ENCODE measurements at regions not wholly inside any gene's neighbourhood (a gene's known extent, or its start where the extent isn't known, plus 50 kb on each side); places are given as distances from the start of the nearest gene placed in this dataset.

- CTCF ChIA-PET, result interaction anchor here (1.2 to 1.5 kb wide), 3 partner anchors 8 to 267 kb away, joined by 3 to 6 read pairs (median 3); no protein-coding TSS in a partner anchor
- peak overlapping the region; percentile 51; the same call in 1 of the 2 replicates for H3K27ac Mint-ChIP-seq
Measured at GRCh38 chr15:39438799-39439592, 141.9 kb upstream of the THBS1 start.

DNA sequence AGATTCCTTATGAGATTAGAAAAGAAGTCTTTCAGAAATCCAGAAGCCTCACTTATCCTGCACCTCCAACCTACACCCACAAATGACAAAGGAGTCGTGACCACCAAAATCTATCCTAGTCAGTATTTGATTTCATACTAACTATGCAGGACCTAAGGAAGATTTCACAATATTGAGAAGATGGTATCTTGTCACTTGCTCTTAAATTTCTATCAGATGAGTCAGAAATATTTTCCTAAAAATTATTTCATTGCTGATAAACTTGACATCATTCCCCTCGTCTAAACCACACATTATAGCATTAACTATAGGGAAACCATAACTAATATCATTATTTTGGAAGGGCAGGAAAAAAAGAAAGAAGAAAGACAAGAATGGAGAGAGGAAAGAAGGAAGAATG, 138.0 kb upstream of the THBS1 start:
- CTCF ChIA-PET, result no interaction called here
- no peak overlapping the region for H3K27ac Mint-ChIP-seq

More at GRCh38 chr15:39438799-39439592, 141.9 kb upstream of the THBS1 start:
- DNase-seq (ENCODE audit: low spot score) (no peak), ATAC-seq (peak; percentile 52)
- peaks cover 8% of the 10 kb centered on the region for H3K9me3 Mint-ChIP-seq
- TF ChIP-seq GTF2I (CRISPR knock-in tag; conservative IDR thresholded peaks at IDR 0.05) (no peak), PRDM15 (CRISPR knock-in tag; IDR thresholded peaks at IDR 0.05) (peak; percentile 32; the same call in 1 of the 2 replicates)
- TF ChIP-seq, protein P1, sequence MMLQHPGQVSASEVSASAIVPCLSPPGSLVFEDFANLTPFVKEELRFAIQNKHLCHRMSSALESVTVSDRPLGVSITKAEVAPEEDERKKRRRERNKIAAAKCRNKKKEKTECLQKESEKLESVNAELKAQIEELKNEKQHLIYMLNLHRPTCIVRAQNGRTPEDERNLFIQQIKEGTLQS (CRISPR knock-in tag; conservative IDR thresholded peaks at IDR 0.05), result no peak
- no peaks in the 10 kb centered on the region for H3K36me3 Mint-ChIP-seq
- POLR2A ChIA-PET, result interaction anchor here (1.3 kb wide), 1 partner anchor 141 kb away, joined by 5 read pairs; no protein-coding TSS in a partner anchor
- no peaks in the 10 kb centered on the region for H3K27me3 Mint-ChIP-seq (ENCODE audit: low read depth)
- H3K4me3 Mint-ChIP-seq, result no peak overlapping the region
- H3K4me1 Mint-ChIP-seq, result peaks cover 34% of the 10 kb centered on the region

More for the DNA sequence above, 138.0 kb upstream of the THBS1 start:
- no peak for DNase-seq (ENCODE audit: low spot score)
- H3K4me3 Mint-ChIP-seq, result no peak overlapping the region
- peaks cover 24% of the 10 kb centered on the region for H3K4me1 Mint-ChIP-seq
- H3K27me3 Mint-ChIP-seq (ENCODE audit: low read depth), result no peaks in the 10 kb centered on the region
- no peaks in the 10 kb centered on the region for H3K9me3 Mint-ChIP-seq
- H3K36me3 Mint-ChIP-seq, result no peaks in the 10 kb centered on the region
- POLR2A ChIA-PET, result no interaction called here
- no peak for ATAC-seq
- TF ChIP-seq ZNF219 (CRISPR knock-in tag; IDR thresholded peaks at IDR 0.05; ENCODE audit: borderline replicate concordance), result no peak
- TF ChIP-seq, protein P2, sequence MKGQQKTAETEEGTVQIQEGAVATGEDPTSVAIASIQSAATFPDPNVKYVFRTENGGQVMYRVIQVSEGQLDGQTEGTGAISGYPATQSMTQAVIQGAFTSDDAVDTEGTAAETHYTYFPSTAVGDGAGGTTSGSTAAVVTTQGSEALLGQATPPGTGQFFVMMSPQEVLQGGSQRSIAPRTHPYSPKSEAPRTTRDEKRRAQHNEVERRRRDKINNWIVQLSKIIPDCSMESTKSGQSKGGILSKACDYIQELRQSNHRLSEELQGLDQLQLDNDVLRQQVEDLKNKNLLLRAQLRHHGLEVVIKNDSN (CRISPR knock-in tag; IDR thresholded peaks at IDR 0.05), result no peak
- TF ChIP-seq, protein P3, sequence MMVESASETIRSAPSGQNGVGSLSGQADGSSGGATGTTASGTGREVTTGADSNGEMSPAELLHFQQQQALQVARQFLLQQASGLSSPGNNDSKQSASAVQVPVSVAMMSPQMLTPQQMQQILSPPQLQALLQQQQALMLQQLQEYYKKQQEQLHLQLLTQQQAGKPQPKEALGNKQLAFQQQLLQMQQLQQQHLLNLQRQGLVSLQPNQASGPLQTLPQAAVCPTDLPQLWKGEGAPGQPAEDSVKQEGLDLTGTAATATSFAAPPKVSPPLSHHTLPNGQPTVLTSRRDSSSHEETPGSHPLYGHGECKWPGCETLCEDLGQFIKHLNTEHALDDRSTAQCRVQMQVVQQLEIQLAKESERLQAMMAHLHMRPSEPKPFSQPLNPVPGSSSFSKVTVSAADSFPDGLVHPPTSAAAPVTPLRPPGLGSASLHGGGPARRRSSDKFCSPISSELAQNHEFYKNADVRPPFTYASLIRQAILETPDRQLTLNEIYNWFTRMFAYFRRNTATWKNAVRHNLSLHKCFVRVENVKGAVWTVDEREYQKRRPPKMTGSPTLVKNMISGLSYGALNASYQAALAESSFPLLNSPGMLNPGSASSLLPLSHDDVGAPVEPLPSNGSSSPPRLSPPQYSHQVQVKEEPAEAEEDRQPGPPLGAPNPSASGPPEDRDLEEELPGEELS (CRISPR knock-in tag; IDR thresholded peaks at IDR 0.05), result no peak
- no peak for TF ChIP-seq NFYB (CRISPR knock-in tag; conservative IDR thresholded peaks at IDR 0.05; ENCODE audit: low read depth)
- no peak for TF ChIP-seq TEAD1 (CRISPR knock-in tag; IDR thresholded peaks at IDR 0.05)
- no peak for TF ChIP-seq TCF7 (CRISPR knock-in tag; IDR thresholded peaks at IDR 0.05; ENCODE audit: low read depth)
- TF ChIP-seq IRF2 (CRISPR knock-in tag; IDR thresholded peaks at IDR 0.05; ENCODE audit: borderline replicate concordance, low read depth), result no peak
- TF ChIP-seq, protein P4, sequence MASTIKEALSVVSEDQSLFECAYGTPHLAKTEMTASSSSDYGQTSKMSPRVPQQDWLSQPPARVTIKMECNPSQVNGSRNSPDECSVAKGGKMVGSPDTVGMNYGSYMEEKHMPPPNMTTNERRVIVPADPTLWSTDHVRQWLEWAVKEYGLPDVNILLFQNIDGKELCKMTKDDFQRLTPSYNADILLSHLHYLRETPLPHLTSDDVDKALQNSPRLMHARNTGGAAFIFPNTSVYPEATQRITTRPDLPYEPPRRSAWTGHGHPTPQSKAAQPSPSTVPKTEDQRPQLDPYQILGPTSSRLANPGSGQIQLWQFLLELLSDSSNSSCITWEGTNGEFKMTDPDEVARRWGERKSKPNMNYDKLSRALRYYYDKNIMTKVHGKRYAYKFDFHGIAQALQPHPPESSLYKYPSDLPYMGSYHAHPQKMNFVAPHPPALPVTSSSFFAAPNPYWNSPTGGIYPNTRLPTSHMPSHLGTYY (CRISPR knock-in tag; IDR thresholded peaks at IDR 0.05), result no peak
- no peak for TF ChIP-seq CBFB (CRISPR knock-in tag; IDR thresholded peaks at IDR 0.05; ENCODE audit: low read depth)
- TF ChIP-seq, protein P5, sequence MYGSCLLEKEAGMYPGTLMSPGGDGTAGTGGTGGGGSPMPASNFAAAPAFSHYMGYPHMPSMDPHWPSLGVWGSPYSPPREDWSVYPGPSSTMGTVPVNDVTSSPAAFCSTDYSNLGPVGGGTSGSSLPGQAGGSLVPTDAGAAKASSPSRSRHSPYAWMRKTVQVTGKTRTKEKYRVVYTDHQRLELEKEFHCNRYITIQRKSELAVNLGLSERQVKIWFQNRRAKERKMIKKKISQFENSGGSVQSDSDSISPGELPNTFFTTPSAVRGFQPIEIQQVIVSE (CRISPR knock-in tag; IDR thresholded peaks at IDR 0.05; ENCODE audit: borderline replicate concordance), result no peak
- no peak for TF ChIP-seq ATF6 (CRISPR knock-in tag; IDR thresholded peaks at IDR 0.05)
